ENCODE measurements at regions not wholly inside any gene's neighbourhood (a gene's known extent, or its start where the extent isn't known, plus 50 kb on each side); places are given as distances from the start of the nearest gene placed in this dataset.

DNA sequence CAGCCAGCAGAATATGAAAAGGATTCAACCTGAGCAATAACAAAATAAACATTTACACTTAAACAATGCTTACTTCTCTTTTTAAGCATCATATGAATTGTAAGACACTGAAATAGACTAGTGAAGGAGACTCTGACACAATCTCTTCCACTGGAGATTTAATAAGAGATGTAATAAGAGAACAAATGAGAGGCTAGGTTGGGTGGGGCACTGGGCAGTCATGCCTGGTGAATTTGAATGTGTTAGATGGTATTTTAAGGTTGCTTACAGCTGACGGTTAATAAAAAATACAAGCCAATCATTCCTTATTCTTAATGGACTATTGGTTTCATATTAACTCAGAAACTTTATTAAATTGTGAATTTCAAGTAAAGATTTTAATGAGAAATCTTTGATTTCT lies 105.9 kb upstream of the TARS1 start:
- no peak for DNase-seq

DNA sequence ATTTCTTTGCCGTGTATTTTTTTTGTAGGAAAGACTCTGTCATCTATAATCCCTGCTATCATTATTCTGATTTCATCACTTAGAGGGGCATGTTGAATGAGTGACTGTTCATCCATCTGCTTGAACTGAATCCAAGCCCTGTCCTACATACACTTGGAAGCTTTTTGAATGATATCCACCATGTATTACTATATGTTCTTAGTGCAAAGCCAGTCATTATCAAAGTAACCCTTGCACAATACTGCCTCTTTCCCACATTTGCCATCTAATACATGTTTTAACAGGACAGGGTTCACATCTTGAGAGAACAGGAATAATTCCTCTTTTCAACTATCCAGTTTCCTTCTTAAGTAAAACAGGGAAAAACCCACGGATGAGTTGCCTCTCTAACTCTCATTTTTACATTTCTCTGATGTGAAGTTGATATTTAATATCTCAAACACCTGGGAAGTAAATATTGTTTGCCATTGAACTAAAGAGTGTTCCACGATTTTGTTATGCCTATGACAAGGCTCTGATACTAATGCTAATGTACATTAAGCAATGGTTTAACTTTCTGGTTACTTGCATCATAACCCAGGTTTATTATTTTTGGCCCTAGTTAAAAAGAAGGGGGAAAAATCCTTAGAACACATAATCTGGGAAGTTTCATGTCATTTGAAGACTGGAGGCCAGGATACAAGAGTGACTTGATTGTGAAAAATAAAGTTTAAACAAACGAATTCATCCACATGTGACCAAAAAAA lies 103.7 kb upstream of the TARS1 start:
- no peak for DNase-seq

DNA sequence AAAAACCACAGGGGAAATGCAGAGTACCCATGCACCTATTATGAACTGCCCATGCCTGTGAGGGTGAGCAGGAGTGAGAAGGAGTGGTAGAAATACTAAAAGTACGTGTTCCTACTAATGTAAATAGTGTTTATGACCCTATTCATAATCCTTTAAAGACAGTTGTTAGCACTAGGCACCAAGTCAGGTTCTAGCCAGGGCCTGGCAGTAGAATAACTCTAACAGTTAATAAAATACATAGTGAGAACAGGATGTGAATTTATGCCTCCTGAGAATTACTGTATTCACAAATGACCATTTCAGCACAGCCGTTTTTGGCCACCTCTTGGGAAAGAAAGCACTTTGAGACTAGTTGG lies 103.2 kb upstream of the TARS1 start:
- DNase-seq, result no peak

DNA sequence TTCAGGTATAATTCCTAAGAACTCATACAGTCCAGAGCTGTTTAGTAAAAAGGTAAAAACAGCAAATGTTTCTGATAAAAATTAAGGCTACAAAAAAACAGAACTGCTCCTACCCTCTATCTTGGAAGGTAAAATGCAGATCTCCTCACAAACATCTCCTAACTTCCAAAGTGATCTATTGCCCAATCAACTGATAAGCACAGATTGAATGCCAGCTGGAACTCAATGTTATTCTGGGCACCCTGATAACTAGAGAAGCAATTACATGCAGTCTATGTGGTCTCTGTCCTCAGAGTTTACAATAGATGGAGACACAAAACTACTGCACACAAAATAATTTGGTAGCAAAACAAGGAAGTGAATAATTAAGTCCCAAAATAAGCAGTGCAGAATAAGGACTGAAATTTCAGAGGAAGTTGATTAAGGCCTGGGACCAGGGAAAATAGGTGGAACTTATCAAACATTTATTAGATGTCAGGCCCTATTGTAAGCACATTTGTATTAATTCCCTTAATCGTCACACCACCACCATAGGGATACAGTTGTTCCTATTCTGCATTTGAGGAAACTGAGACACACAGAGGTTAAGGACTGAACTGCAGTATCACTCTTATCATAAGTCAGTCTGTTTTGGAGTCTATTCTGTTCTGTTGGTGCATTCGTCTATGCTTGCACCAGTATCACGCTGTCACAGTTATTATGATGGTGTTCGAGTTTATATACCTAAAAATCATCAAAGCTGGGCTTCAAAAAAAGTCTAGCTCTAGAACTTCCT lies 102.2 kb upstream of the TARS1 start:
- DNase-seq, result no peak

DNA sequence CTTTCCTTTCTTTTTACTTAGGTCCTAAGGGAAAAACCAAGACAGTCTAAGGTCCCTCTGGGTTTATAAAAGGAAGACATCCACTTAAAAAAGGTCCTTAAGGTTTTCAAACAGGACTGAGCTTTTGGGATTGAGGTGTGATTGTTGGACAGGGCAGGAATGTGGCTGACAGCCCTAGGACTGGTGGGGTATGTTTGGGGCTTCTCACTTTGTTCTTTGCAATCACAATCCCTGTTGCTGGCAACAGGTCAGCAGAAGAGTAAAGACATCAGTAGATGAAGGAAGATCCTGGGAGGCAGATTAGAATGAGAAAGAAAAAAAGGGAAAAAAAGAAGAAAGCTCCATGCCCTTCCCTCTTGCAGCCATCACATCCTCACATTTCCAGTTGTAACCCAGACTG lies 101.4 kb upstream of the TARS1 start:
- DNase-seq, result no peak

DNA sequence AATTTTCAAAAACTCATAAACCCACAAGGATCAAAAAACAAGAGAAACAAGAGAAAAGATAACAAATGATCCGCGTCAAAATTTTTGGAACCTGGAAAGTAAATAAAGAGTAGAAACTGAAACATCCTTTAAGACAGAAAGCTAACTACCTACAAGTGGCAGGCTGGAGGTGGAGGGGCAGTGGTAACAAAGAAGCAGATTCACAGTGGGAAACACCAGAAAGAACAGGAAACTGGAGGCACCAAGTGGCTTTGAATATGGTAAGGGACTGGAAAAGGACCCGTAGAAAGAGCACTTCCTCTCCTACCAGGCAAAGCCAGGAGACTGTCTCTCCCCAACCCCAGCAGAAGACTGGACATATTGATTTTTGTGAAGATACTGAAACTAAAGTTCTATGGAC lies 100.6 kb upstream of the TARS1 start:
- DNase-seq, result no peak

DNA sequence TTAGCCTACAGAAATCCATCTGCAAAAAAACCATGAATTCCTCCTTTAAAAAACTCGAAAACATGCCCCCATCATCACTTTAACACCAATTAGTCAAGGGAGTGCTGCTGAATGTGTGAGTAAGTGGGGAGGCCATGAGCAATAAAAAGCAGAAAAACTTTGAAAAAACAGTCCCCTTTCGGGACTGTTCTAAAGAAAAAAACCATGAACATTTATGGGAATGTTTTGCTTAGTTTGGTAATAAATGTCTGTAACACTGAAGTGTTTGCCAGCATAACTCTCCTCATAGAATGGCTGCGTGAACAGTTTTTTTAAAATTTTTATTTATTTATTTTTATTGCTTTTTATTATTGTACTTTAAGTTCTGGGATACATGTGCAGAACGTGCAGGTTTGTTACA lies 99.4 kb upstream of the TARS1 start:
- DNase-seq, result no peak

DNA sequence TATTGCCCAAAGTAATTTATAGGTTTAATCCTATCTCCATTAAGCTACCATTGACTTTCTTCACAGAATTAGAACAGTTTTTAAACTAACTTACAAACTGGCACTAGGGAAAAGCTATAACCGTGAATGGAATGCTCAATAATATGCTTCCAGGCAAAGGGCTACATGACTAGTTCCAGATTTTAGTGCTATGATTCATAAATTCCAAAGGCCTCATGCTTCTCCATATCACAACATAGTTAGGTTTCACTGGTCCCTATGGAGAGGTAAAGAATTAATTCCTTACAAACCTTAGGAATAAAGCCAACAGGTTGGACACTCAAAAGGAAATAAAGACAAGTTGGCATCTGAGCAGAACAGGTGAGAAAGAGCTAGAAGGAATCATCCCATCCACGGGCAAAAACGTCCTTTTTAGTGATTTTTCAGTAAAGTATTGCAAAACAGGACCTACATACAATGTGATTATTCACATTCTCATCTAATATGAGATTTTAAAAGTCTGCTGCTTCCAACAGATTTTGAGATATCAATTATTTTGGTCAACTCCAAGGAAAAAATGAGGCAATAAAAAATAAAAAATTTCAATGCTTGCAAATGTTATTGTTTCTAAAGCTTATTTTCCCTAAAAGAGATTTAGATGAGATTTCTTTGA lies 97.0 kb upstream of the TARS1 start:
- no peak for DNase-seq

DNA sequence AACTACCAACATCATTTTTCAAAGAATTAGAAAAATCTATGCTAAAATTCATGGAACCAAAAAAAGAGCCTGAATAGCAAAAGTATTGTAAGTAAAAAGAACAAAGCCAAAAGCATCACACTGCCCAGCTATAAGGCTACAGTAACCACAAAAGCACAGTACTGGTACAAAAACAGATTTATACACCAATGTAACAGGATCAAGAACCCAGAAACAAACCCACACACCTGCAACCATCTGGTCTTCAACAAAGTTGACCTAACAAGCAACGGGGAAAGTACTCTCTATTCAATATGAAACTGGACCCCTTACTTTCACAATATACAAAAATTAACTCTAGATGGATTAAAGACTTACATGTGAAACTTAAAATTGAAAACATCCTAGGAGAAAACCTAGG lies 94.2 kb upstream of the TARS1 start:
- DNase-seq, result no peak

DNA sequence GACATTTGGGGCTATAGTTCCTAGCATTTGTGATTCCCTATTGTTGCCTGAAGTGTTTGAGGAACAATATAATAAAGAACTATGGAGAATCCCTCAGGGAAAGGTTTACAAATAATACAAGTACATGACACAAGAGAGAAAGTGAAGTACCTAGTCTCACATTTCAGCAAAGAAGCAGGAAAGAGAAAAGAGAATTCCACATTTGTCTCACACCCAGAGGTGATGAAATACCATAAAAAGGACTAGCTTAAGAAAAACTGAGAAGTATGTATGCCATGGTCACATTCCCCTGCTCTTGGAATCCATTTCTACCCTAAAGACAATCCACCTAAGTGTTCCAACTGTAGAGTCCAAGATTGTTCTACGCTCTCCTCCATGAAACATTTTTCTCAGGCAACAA lies 79.0 kb upstream of the TARS1 start:
- no peak for DNase-seq

DNA sequence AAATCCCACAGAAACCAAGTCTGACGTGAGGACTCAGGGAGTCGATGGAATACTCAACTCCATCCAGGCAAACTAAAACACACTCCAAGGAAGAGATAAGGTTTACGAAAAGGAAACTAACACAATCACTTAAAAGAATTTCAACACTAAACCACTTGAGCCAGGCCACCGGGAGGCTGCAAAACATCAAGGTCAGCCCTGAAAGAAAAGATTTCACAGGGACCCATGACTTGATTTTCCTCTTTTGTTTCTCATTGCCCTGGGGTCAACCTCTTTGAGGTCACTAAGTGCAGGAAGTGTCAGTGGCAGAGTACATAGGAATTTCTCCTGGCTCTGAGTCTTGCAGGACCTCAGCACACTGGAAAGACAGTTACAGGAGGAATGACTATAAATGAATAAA lies 77.8 kb upstream of the TARS1 start:
- DNase-seq, result no peak

DNA sequence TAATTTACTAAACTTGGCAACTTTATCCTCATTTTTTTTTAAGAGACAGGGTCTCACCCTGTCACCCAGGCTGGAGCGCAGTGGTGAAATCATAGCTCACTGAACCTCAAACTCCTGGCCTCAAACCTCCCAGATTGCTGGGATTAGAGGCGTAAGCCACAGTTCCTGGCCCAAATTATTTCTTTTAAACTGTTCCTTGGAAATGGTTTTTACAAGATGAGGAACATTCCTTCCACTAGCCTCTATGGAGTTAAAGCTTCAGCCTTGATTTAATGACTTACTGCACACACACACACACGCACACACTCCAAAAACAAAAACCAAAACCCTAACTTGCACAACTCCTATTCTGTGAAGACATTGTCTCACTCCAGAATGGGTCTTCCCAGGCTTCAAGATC lies 77.2 kb upstream of the TARS1 start:
- DNase-seq, result no peak

DNA sequence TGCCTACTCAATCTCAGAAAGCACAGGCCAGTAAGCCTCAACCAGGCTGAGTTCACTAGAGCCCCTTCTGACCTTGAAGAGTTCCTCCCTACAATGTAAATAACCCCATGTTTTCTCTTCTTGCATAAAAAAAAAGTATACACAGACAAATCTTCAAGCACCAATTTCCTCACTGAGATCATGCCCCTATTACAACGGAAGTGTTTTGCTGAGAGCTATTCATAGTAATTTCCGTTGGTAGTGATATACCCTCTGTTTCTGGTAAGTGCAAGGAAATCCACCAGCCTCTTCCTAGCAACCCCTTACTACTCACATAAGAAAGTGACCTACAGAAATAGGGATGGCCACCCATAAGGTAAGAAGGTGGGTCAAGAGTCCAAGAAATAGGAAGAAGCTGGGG lies 76.4 kb upstream of the TARS1 start:
- DNase-seq, result no peak

DNA sequence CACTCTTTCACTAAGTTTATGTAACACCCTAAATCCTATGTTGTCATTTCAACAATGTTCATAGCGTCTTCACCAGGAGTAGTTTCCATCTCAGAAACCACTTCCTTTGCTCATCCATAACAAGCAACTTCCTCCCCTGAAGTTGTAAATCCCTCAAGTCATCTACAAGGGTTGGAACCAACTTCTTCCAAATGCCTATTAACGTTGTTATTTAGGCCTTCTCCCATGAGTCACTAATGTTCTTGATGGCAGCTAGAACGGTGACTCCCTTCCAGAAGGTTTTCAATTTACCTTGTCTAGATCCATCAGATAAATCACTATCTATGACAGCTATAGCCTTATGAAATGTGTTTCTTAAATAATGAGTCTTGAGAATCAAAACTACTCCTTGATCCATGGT lies 73.3 kb upstream of the TARS1 start:
- DNase-seq, result no peak

DNA sequence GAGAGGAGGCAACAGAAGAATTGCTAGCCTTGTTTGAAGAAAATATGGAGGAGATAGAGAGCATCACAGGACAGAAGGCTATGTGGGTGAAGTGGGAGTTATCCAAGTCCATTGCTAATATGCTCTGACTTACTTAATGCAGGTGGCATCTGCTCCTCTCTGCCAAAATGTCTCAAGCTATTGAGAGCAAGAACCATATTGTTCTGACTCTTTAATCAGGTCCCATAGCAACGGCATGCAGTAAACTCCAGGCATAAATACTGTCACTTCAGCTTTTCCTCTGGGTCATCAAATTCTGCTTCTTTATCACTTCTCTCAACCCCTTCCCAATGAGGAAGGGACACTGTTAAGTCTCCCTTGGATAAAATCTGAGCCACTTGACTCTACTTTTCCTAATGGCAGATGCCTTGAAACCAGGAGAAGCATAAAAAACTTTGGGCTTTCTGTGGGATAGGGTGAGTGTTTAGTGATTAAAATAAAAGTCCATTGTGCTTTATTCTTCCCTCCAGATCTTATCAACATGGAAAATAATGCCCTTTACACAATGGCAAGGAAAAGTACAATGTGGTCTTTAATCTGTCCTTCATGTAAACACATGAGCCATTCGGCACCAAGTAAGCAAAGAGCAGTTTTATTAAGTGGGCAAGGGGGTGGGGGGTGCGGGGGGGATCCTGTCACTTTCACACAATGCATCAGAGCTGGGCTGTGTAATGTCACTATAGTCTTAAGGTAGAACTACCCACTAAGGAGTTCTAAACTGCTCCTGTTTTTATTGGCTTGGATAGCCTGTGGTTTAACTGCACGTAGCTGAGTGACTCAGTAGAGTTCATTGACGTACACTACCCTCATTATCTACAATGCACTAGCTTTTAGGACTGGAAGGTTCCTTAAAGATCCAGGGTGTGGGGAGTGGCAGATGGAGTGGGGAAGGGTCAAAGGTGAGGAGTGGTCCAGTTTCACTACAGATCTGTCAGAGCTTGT lies 71.0 kb upstream of the TARS1 start:
- DNase-seq, result no peak

DNA sequence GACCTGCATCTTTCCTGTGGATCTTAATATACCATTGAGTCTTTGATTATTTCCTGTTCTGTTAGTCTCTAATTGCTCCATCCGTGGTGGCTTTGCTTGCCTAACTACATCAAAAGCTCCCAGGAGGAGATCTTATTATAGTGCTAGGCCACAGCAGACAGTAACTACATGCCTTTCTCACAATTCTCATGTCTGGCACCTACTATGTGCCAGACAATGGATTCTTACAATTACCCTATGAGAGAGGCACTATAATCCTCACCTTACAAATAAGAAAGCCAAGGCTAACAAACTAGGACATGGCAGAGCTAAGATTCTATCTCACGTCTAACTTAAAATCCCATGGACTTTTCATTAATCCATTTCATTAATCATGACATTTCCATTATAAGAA lies 70.3 kb upstream of the TARS1 start:
- no peak for DNase-seq

DNA sequence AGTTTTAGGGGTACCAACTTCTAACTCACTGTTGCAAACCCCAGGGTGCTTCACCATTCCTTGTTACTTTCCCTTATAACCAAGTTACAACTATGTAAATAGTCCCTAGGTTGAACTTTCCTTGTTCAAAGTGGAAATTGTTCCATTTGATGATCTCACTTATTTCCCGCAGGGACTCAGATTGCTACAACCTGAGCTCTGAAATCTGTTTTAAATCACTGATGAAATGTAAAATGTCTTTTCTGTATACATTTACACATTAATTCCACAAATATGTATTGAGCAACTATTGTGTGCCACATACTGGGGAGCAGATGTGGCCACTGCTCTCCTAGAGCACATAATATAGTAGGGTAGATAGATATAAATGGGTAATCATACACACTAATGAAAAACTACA lies 69.1 kb upstream of the TARS1 start:
- no peak for DNase-seq

DNA sequence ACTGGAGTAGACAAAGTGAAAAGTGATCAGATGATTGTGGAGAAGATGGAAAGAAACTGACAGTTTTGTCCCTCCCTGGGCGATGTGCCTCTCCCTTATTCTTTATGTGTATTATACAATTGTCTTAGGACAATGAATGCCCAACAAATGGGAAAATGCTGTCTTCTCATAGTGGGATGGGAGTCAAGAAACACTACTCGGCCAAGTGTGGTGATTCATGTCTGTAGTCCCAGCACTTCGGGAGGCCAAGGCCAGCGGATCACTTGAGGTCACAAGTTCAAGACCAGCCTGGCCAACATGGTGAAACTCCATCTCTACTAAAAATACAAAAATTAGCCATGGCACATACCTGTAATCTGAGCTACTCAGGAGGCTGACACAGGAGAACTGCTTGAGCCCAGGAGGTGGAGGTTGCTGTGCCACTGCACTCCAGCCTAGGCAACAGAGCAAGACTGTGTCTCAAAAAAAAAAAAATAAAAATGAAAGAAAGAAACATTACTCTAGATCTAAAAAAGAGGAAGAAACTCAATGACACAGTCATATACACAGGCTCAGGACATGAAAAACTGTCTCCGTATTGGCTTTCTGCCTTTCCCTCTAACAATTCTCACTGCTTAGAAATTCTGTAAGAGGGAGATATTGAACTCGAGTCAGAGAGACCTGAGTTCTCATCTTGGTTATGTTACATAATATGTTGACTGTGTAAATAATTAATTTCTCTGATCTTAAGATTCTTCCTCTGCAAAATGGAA lies 67.9 kb upstream of the TARS1 start:
- no peak for DNase-seq

DNA sequence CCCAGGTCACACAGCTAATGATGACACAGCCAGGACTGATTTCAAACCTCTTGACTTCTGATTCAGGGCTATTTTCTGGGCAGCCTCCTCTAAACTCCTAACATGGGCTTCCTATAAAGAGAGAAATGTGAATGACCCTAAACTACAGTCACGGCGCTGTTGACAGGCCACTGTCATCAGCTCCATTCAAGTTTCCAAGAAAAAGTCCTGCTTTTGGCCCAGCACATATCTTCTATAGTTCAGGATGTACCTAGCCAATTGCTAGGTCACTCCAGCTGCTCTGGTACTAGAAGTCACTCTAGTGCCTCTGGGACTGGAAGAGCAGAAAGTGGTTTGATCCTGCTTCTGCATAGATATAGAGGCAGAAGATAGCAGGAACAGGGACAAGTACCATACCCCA lies 64.9 kb upstream of the TARS1 start:
- DNase-seq, result no peak

DNA sequence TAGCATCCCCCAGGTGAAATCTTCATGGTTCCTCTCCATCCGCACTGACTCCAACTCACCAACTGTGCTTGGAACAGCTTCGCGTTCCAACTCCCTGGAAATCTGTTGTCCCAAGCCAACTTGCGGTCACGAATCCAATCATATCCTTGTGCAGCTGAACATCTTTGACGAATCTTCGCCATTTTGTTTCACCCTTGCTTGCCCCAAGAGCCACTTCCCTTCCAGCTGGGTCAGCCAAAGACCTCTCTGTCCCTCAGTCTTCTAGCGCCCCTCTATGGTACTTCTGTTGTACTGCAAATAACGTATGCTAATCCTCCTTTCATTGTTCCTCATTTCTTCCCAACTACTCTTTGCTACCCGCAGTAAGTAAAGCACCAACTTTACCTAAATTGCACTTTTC lies 61.0 kb upstream of the TARS1 start:
- peak in 1 of 2 experiments; percentile 44 for DNase-seq

DNA sequence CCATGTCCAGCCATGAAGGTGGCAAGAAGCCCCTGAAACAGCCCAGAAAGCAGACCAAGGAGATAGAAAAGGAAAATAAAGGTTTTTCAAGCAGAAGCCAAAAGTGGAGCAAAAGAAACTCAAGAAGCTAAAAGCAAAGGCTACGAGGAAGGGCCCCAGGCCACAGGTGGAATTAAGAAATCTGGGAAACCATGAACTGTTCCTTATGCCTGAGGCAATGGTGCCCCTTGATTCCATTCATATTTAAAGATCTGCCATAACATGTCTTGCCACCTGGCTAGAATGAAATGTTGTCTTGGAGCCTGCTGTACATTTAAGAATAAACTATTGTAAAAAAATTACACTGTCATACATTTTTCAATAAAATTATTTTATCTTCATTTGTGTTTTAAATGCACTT lies 59.5 kb upstream of the TARS1 start:
- DNase-seq, result no peak

Measured in NCI-H526 (cell line).